Embryonic facial prominence (tissue), 1 donor: ENCODE measurements at regions not wholly inside any gene's neighbourhood (a gene's known extent, or its start where the extent isn't known, plus 50 kb on each side); places are given as distances from the start of the nearest gene placed in this dataset.

ENCODE experiments used
- DNase-seq: peaks from one replicate; pipeline ENCODE4 v3.0.0-alpha.2; 2016; ENCODE audit errors: extremely low spot score

DNA sequence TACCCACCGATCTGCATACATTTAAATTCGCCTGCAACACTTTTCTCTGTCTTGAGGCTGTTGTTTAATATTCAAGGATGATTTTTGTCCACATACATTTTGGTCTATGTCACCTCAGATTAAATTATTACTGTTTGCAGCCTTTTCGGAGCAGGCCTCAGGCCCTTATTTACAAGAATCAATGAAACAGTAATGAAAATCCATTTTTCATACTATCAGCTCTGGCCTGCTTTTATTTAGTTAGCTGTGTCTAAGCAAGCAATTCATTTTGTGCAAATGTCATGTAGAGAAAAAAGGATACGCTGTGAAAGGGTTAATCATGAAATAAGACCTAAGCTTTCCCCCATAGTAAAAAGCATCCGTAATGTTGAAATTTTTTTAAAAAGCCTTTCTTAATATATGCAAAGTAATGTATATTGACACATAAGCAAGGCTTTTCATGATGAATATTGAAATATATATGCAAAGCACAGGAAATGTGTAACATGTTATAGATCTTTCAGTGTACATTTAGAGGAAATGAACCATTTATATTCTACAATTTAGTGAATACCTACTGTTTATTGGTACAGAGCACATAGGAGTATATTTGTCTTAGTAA is 1135.3 kb upstream of the ZEB2 start:
- no peak for DNase-seq

- DNase-seq, result no peak
Measured at GRCh38 chr2:145654746-145655145, 1134.8 kb upstream of the ZEB2 start.

- no peak for DNase-seq
Measured at GRCh38 chr2:145654156-145654555, 1134.2 kb upstream of the ZEB2 start.

- no peak for DNase-seq
Measured at GRCh38 chr2:145653553-145653952, 1133.6 kb upstream of the ZEB2 start.

GRCh38 chr2:145652571-145653545 is 1132.9 kb upstream of the ZEB2 start:
- DNase-seq, result no peak

DNA sequence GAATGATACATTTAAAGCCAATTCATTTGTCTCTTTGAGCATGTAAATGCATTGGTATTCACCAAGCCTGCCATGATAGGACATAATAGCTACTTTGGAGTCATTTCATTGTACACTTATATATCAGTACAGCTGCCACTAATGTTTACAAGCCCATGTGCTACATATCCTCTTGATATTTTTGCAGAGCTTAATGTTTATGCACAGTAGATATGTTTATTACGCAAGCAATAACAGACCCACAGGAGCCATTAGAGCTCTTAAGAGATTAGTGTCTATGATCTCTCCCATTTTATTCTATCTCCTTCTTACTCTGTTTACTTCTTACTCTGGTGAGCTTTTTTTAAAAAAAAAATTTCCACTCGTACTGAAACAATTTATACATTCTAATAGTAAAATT is 1132.1 kb upstream of the ZEB2 start:
- DNase-seq, result no peak

DNA sequence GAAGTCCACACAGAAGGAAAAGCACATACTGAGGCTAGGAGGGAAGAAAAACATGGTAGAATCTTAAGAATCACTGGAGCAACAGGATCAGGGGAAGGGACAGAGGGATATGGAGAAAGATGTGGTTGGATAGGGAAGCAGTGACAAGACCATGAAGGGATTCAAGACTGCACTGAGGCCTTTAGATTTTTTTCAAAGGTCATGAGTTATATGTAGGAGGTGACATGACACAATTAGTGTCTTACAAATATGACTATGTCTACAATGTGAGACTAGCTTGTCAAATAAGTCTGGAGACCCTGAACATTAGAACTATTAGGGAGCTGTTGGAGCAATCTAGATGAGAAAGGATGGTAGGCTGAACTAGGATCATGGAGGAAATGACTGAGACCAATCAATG is 1130.3 kb upstream of the ZEB2 start:
- no peak for DNase-seq

- DNase-seq, result no peak
Measured at GRCh38 chr2:145649061-145649460, 1129.1 kb upstream of the ZEB2 start.

DNA sequence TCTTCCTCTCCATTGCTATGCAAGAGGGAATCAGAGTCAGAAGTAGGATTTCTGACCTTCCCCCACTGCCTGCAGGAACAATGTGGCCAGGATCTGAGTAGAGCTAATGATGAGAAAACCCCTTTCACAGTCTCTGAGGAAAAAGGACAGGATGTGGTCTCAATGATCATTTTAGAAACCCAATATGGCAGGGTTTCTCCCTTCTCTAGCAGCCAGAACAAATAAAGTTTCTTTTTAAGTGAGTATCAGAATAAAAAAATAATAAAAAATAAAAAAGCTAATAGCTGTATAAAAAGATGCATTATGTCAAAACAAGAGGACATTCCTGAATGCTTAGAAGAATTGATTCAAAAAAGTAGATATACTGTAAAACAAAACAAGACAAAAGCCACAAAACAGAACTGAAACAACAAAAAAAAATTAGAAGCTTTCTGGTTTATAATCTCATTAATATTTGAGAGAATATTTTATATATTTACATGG is 1124.9 kb upstream of the ZEB2 start:
- no peak for DNase-seq

GRCh38 chr2:145638675-145639074 is 1118.8 kb upstream of the ZEB2 start:
- no peak for DNase-seq

DNA sequence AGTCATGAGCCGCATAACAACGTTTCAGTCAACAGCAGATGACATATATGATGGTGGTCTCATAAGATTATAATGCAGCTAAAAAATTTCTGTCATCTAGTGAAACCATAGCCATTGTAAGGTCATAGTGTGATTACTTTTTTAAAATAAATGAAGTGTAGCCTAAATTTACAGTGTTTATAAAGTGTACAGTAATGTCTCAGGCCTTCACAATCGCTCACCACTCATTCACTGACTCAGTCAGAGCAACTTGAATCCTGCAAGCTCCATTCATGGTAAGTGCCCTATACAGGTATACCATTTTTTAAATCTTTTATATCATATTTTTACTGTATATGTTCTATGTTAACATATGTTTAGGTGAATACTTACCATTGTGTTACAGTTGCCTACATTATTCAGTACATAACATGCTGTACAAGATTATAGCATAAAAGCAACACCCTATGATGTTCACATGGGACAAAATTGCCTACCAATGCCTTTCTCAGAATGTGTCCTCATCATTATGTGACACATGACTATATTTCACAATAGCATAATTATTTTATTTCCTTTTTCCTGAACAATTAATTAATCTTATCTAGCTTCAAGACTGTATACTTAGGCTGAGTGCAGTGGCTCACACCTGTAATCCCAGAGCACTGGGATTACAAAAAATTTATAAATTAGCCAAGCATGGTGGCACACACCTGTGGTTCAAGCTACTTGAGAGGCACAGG is 1115.9 kb upstream of the ZEB2 start:
- DNase-seq, result no peak

DNA sequence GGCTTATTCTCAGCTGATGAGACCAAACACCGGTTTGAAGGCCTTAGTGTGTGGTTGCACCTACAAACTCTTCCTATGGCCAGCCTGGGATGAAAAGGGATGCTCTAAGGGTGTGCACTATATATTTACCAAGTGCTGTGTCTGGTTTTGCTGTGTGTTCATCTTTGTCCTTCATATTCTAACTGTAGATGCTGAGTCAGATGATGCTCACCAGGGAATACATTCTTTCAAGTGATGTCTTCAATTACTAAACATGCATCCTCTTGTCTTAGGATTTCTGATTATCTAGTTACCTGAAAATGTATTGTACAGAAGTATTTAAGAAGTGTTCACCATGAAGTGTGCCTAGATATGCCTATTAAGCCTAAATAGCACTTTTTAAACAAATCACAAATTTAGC is 1111.6 kb upstream of the ZEB2 start:
- DNase-seq, result no peak

GRCh38 chr2:145626301-145626700 is 1106.4 kb upstream of the ZEB2 start:
- no peak for DNase-seq

- no peak for DNase-seq
Measured at GRCh38 chr2:145625111-145625510, 1105.2 kb upstream of the ZEB2 start.

- no peak for DNase-seq
Measured at GRCh38 chr2:145623136-145623535, 1103.2 kb upstream of the ZEB2 start.

GRCh38 chr2:145622285-145622684 is 1102.4 kb upstream of the ZEB2 start:
- DNase-seq, result no peak

DNA sequence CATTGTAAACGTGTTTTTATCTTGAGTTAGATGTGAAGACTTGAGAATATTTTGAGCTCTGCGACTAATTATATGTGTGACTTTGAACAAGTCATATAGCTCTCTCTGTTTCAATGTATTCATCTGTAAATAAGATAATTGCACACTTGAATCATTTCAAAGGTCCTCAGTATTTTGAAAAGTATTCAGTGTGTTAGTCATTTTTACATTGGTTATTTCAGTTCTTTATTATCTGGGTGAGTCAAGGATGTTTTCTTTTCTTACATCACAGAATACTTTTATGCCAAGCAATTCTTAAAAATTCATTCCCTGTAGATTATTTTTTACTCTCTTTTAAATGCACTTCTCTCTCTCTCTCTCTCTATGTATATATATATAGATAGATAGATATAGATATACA is 1098.0 kb upstream of the ZEB2 start:
- DNase-seq, result no peak

- DNase-seq, result no peak
Measured at GRCh38 chr2:145617420-145617819, 1097.5 kb upstream of the ZEB2 start.

GRCh38 chr2:145615626-145616025 is 1095.7 kb upstream of the ZEB2 start:
- no peak for DNase-seq

DNA sequence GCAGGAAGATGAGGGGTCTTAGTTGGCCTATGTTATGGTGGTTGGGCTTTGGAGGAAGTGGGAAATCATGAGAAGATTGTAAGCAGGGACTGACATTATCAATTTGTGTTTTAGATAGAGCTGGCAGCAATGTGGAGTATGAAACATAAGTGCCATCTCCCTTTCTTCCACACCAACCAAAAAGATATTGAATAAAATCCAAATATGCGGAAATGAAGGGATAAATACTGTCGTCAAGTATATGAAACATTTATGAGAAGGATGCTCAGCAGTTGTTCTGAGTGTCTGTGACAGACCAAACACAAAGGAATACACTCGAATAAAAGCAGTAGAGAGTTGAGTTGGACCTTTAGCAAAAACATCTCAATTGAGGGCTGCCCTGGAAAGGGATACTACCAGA is 1090.0 kb upstream of the ZEB2 start:
- no peak for DNase-seq

DNA sequence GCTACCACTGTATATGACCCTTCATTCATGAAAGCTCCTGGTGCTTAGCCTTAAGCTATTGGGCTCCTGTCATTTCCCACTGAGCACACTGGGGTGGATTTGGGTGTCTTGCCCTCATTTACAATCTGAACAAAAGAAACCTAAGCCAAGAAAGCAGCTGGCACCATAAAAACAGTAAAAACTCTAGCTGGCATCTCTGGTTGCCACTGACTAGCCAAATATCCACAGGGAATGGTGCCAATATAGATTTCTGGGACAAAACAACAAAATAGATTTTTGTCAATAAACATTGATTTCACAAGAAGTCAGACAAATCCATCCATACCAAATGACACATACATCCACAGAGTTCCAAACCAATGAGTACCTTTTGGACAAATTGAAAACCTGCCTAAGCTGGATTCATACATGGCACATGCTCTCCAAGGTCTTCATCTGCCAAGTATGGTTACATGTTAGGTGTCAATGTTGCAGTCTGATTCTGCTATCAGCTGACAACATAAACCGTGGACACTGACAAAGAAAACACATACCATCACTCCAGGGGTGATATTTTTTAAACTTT is 1081.5 kb upstream of the ZEB2 start:
- no peak for DNase-seq

DNA sequence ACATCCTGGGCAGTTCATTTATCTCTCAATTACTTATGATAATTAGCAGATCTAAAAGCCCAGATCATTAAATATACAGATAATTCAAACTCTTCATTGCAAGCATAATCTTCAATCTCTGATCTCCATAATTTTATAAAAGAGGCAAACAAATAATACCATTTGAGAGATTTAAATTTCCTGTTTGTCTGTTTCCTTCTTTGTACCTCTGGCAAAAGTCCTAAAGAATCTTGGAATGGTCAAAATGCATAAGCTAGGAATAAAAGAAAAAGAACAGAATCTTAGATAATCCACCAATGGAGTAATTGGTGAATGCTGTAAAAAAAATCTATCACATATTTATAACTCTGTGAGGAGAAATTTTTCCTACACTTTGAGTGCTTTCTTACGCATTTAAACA is 1080.9 kb upstream of the ZEB2 start:
- DNase-seq, result no peak
